HL-60 (cell line): ENCODE measurements at regions not wholly inside any gene's neighbourhood (a gene's known extent, or its start where the extent isn't known, plus 50 kb on each side); places are given as distances from the start of the nearest gene placed in this dataset.

ENCODE experiments used
- DNase-seq, 2 experiments: peaks; one replicate each; pipeline ENCODE4 v3.0.0-alpha.2; 2010 to 2020; ENCODE audit warnings: low read depth in 1 of 2, low spot score in 1 of 2
- H3K27ac ChIP-seq: fragments of 250-450 bp; sonication (Bioruptor Pico); replicated peaks from 2 replicates; pipeline ENCODE4 v1.5.1; 2020; ENCODE audit warnings: mild to moderate bottlenecking, moderate library complexity
- H3K27me3 ChIP-seq: fragments of 250-450 bp; sonication (Bioruptor Pico); 2 replicates; pipeline ENCODE4 v1.5.1; 2021; ENCODE audit warnings: mild to moderate bottlenecking, moderate library complexity; ENCODE audit not compliant: insufficient read depth, poor library complexity, severe bottlenecking
- H3K4me3 ChIP-seq: replicated peaks from 2 replicates; pipeline ENCODE4 v1.5.1; 2011; ENCODE audit warnings: mild to moderate bottlenecking, control low read depth, low read length; ENCODE audit not compliant: insufficient read depth
- GABPA ChIP-seq: IDR thresholded peaks from 2 replicates; pipeline ENCODE4 v1.6.1; 2012; ENCODE audit warnings: low read depth
- POLR2AphosphoS5 ChIP-seq: IDR thresholded peaks from 2 replicates; pipeline ENCODE4 v1.6.1; 2012; ENCODE audit warnings: low read depth
- SPI1 ChIP-seq: IDR thresholded peaks from 2 replicates; pipeline ENCODE4 v1.6.1; 2012; ENCODE audit warnings: low read depth, mild to moderate bottlenecking, borderline replicate concordance
- TF ChIP-seq, protein P1 (sequence below): IDR thresholded peaks from one replicate; pipeline ENCODE4 v1.5.1; 2011; ENCODE audit warnings: low read length, control low read depth, inconsistent platforms; ENCODE audit not compliant: insufficient read depth
- TF ChIP-seq, protein P2 (sequence below): IDR thresholded peaks from 2 replicates; pipeline ENCODE4 v1.6.1; 2012; ENCODE audit warnings: low read depth; ENCODE audit not compliant: insufficient replicate concordance

GRCh38 chr9:109619310-109619709, 121.2 kb upstream of the PTPN3 start:
- H3K4me3 ChIP-seq, result no peak overlapping the region
- H3K27ac ChIP-seq, result no peak overlapping the region
- TF ChIP-seq, protein P1, sequence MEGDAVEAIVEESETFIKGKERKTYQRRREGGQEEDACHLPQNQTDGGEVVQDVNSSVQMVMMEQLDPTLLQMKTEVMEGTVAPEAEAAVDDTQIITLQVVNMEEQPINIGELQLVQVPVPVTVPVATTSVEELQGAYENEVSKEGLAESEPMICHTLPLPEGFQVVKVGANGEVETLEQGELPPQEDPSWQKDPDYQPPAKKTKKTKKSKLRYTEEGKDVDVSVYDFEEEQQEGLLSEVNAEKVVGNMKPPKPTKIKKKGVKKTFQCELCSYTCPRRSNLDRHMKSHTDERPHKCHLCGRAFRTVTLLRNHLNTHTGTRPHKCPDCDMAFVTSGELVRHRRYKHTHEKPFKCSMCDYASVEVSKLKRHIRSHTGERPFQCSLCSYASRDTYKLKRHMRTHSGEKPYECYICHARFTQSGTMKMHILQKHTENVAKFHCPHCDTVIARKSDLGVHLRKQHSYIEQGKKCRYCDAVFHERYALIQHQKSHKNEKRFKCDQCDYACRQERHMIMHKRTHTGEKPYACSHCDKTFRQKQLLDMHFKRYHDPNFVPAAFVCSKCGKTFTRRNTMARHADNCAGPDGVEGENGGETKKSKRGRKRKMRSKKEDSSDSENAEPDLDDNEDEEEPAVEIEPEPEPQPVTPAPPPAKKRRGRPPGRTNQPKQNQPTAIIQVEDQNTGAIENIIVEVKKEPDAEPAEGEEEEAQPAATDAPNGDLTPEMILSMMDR, result no peak
- no peak for TF ChIP-seq GABPA
- TF ChIP-seq SPI1, result no peak
- TF ChIP-seq, protein P2, sequence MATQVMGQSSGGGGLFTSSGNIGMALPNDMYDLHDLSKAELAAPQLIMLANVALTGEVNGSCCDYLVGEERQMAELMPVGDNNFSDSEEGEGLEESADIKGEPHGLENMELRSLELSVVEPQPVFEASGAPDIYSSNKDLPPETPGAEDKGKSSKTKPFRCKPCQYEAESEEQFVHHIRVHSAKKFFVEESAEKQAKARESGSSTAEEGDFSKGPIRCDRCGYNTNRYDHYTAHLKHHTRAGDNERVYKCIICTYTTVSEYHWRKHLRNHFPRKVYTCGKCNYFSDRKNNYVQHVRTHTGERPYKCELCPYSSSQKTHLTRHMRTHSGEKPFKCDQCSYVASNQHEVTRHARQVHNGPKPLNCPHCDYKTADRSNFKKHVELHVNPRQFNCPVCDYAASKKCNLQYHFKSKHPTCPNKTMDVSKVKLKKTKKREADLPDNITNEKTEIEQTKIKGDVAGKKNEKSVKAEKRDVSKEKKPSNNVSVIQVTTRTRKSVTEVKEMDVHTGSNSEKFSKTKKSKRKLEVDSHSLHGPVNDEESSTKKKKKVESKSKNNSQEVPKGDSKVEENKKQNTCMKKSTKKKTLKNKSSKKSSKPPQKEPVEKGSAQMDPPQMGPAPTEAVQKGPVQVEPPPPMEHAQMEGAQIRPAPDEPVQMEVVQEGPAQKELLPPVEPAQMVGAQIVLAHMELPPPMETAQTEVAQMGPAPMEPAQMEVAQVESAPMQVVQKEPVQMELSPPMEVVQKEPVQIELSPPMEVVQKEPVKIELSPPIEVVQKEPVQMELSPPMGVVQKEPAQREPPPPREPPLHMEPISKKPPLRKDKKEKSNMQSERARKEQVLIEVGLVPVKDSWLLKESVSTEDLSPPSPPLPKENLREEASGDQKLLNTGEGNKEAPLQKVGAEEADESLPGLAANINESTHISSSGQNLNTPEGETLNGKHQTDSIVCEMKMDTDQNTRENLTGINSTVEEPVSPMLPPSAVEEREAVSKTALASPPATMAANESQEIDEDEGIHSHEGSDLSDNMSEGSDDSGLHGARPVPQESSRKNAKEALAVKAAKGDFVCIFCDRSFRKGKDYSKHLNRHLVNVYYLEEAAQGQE, result no peak
- no peak for TF ChIP-seq POLR2AphosphoS5
- DNase-seq, result no peak
- H3K27me3 ChIP-seq, result no peaks in the 10 kb centered on the region

- Histone ChIP-seq H3K27ac (no peak overlapping the region), H3K27me3 (peaks cover 11% of the 10 kb centered on the region), H3K4me3 (no peak overlapping the region)
- no peak for DNase-seq
- TF ChIP-seq SPI1, result no peak
- TF ChIP-seq, protein P1, result no peak
- no peak for TF ChIP-seq GABPA
- TF ChIP-seq, protein P2, result no peak
- no peak for TF ChIP-seq POLR2AphosphoS5
Measured at GRCh38 chr9:109624143-109624542, 126.0 kb upstream of the PTPN3 start.

GRCh38 chr9:109624896-109625295, 126.8 kb upstream of the PTPN3 start:
- Histone ChIP-seq H3K27ac (no peak overlapping the region), H3K4me3 (no peak overlapping the region), H3K27me3 (peaks cover 12% of the 10 kb centered on the region)
- no peak for TF ChIP-seq GABPA
- no peak for TF ChIP-seq SPI1
- TF ChIP-seq, protein P1, result no peak
- TF ChIP-seq, protein P2, result no peak
- no peak for TF ChIP-seq POLR2AphosphoS5
- DNase-seq, result no peak
